ENCODE measurements at regions not wholly inside any gene's neighbourhood (a gene's known extent, or its start where the extent isn't known, plus 50 kb on each side); places are given as distances from the start of the nearest gene placed in this dataset.
A peak's percentile ranks its signal among the peaks of the same experiment; 100 is the strongest.
"Not testable (repeated sequence)": the region's sequence is repeated elsewhere in the genome, so short reads cannot be mapped to it uniquely, and the experiment has no call there.

DNA sequence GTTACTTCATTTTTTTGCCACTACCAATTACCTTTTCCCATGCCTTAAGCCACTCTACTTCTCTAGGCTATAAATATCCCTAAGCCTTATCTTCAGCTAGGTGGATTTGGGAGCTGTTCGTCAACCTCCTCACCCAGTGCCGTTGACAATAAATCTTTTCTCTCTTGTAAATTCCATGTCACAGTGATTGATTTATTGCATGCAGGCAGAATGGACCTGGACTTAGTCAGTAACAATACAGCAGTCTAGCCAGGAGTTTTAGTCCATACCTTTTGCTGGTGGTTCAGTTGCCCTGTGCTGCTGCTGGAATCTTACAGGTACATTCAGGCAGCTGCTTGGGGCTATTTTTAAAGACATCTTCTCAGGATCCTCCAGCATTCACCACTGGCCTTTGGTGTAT lies 350.5 kb upstream of the NRG3 start:
- Mint-ChIP-seq H3K4me1 (ENCODE audit: low read depth) (no peaks in the 10 kb centered on the region), H3K27ac (no peak overlapping the region), H3K9me3 (peaks cover 8% of the 10 kb centered on the region), H3K27me3 (no peaks in the 10 kb centered on the region), H3K36me3 (ENCODE audit: low read depth) (no peaks in the 10 kb centered on the region), H3K4me3 (no peak overlapping the region)

DNA sequence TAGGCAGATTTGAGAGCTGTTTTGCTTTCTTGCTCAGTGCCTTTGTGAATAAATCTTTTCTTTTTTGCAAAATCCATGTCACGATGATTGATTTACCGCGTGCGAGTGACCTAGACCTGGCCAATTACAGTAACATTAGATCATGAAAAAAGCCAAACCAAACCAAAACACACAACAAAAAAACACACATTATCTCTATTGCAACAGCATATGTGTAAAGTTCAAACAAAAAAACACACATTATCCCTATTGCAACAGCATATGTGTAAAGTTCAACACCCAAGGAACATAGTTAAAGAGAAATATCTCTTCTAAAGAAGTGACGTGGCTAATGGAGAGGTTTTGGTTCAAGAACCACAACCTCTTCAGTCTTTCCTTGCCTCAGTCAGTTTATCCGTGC lies 342.6 kb upstream of the NRG3 start:
- no peak overlapping the region for H3K4me3 Mint-ChIP-seq
- H3K9me3 Mint-ChIP-seq: peaks cover 10% of the 10 kb centered on the region
- no peaks in the 10 kb centered on the region for H3K4me1 Mint-ChIP-seq (ENCODE audit: low read depth)
- no peak overlapping the region for H3K27ac Mint-ChIP-seq
- no peaks in the 10 kb centered on the region for H3K27me3 Mint-ChIP-seq
- H3K36me3 Mint-ChIP-seq (ENCODE audit: low read depth): no peaks in the 10 kb centered on the region

DNA sequence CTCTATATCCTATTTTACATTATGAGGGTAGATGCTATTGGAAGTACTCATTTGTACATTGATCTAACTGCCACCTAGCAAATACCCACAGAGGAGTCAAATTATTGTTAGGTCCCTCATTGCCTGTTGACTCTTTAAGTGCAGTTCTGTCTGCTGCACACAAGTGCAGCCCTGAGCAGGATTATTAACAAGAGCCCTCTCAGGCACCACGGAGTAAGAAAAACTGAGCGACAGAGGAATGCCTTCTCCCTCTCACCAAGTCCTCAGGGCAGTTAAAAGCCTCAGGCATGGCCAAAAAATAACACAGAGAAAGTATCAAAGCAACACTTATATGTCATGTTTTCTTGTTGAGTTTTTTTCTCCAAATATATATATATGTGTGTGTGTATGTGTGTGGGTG lies 340.0 kb upstream of the NRG3 start:
- Mint-ChIP-seq H3K36me3 (ENCODE audit: low read depth) (no peaks in the 10 kb centered on the region), H3K27ac (no peak overlapping the region), H3K4me3 (no peak overlapping the region), H3K27me3 (no peaks in the 10 kb centered on the region), H3K9me3 (peaks cover 9% of the 10 kb centered on the region), H3K4me1 (ENCODE audit: low read depth) (no peaks in the 10 kb centered on the region)

DNA sequence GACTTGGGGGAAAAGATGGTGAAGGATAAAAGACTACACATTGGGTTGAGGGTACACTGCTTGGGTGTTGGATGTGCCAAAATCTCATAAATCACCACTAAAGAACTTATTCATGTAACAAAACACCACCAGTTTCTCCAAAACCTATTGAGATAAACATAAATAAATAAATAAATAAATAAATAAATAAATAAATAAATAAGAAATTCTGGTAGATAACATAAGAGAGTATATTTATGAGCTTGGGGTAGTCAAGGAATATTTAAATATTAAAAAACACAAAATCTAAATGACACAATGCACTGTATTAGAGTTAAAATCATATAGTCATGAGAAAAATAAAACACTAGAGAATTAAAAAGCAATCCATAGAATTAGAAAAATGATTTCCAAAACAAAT lies 333.5 kb upstream of the NRG3 start:
- Mint-ChIP-seq H3K9me3 (peaks cover 13% of the 10 kb centered on the region), H3K27me3 (no peaks in the 10 kb centered on the region), H3K4me3 (no peak overlapping the region), H3K27ac (no peak overlapping the region), H3K4me1 (ENCODE audit: low read depth) (no peaks in the 10 kb centered on the region), H3K36me3 (ENCODE audit: low read depth) (no peaks in the 10 kb centered on the region)

DNA sequence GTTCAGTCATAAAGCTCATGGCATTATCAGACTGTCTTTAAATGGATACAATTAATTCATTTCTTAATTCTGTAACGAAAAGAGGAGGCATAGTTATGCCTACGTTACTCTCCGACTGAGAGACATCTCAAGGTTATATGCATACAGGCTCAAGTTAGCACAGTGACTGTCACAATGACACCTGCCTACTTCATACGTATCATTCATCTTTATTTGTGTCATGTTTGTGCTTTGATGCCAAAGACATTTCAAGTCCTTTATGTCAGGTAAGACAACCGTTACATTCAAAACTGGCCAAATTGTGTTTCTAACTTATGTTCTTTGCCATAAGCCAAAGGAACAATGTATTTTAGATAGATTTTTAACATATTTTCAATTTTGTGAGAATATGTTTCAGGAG lies 328.8 kb upstream of the NRG3 start:
- H3K4me1 Mint-ChIP-seq (ENCODE audit: low read depth): no peaks in the 10 kb centered on the region
- H3K4me3 Mint-ChIP-seq: no peak overlapping the region
- peaks cover 25% of the 10 kb centered on the region for H3K9me3 Mint-ChIP-seq
- no peak overlapping the region for H3K27ac Mint-ChIP-seq
- no peaks in the 10 kb centered on the region for H3K27me3 Mint-ChIP-seq
- no peaks in the 10 kb centered on the region for H3K36me3 Mint-ChIP-seq (ENCODE audit: low read depth)

DNA sequence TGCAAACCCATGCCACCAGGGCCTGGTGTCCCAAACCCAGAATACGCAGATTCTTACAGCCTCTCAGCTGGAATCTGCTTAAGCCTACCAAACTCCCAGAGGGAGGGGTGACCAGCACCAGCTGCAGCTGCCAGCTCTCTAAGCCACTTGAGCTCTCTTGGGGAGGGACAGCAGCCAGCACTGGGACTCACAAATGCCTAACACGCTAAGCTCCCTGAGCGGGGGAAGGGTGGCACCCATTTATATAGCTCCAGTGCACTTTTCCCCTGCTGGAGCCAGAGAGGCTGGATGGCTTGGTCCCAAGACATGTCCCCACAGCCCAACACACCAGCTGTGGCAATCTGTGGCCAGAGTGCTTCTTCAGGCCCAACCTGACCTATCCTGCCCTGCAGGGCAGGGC lies 326.8 kb upstream of the NRG3 start:
- no peaks in the 10 kb centered on the region for H3K4me1 Mint-ChIP-seq (ENCODE audit: low read depth)
- H3K9me3 Mint-ChIP-seq: peaks cover 26% of the 10 kb centered on the region
- H3K36me3 Mint-ChIP-seq (ENCODE audit: low read depth): no peaks in the 10 kb centered on the region
- H3K27me3 Mint-ChIP-seq: no peaks in the 10 kb centered on the region
- H3K4me3 Mint-ChIP-seq: no peak overlapping the region
- no peak overlapping the region for H3K27ac Mint-ChIP-seq

GRCh38 chr10:81564143-81564542 lies 310.9 kb upstream of the NRG3 start:
- H3K36me3 Mint-ChIP-seq (ENCODE audit: low read depth): no peaks in the 10 kb centered on the region
- no peak overlapping the region for H3K27ac Mint-ChIP-seq
- peaks cover 8% of the 10 kb centered on the region for H3K9me3 Mint-ChIP-seq
- H3K27me3 Mint-ChIP-seq: no peaks in the 10 kb centered on the region
- no peak overlapping the region for H3K4me3 Mint-ChIP-seq
- no peaks in the 10 kb centered on the region for H3K4me1 Mint-ChIP-seq (ENCODE audit: low read depth)

GRCh38 chr10:81569488-81569887 lies 305.5 kb upstream of the NRG3 start:
- H3K9me3 Mint-ChIP-seq: peaks cover 5% of the 10 kb centered on the region

DNA sequence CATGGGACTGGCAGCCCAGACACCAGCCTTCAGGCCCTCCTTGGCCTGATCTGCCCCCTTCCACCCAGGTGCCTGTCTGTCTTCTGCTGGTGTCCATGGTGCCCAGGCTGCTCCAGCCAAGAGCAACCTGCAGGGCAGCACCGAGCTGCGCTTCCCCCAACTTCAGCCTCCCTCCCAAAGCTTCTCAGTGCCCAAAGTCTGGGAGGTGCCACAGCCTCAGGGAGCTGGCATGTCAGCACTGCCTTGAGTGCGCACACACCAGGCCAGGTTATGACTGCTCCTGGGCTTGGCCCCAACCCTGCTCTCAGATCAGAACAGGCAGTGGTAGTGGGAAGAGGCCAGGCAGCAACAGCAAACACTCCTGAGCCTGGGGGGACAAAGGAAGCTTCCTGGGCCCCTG lies 304.6 kb upstream of the NRG3 start:
- no peak overlapping the region for H3K4me3 Mint-ChIP-seq

More at GRCh38 chr10:81569488-81569887, 305.5 kb upstream of the NRG3 start:
- Mint-ChIP-seq H3K4me1 (ENCODE audit: low read depth) (no peaks in the 10 kb centered on the region), H3K27me3 (no peaks in the 10 kb centered on the region), H3K27ac (no peak overlapping the region), H3K36me3 (ENCODE audit: low read depth) (no peaks in the 10 kb centered on the region), H3K4me3 (no peak overlapping the region)

DNA sequence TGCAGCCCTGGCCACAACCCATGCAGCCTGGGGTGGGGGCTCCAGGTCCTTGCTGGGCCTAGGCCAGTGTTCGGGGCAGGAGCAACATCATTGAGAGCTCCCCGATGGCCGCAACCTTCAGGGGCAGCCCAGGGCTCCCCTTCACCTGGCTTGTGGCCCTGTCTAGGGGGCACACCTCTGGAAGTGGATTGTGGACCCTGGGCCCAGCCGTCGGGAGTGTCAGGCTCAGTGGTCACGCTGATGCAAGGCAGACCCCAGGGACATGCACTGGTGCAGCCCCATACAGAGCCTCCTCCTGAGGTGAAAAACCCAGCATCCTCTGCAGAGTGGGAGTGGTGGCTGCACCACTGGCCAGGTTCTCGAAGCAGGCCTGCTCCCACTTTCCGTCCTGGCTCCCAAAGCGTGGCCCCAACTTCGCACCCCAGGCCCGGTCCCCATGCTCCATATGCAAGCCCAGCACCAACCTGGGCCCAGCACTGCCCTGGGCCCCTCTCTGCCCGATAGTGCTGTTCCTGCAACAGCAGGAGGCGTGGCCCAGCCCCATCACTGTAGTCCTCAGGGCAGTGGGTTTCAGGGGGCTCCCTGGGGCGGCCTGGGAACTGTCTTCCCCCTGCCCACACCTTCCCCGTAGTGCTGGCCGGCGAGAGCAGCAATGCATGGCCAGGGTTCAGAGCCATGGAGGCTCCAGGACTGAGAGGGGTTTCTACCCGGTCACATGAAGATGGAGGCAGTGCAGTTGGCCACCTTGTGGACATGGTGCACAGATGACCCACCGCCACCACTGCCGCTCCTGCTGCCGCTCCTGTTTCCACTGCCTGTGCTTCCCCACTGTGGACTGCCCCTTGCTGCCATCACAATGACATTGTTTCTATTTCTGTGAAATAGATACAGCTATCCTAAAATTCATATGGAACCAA lies 303.9 kb upstream of the NRG3 start:
- Mint-ChIP-seq H3K27me3 (no peaks in the 10 kb centered on the region), H3K36me3 (ENCODE audit: low read depth) (no peaks in the 10 kb centered on the region), H3K4me3 (no peak overlapping the region), H3K27ac (no peak overlapping the region), H3K9me3 (peaks cover 9% of the 10 kb centered on the region), H3K4me1 (ENCODE audit: low read depth) (no peaks in the 10 kb centered on the region)

More for the DNA sequence above, 304.6 kb upstream of the NRG3 start:
- Mint-ChIP-seq H3K27me3 (no peaks in the 10 kb centered on the region), H3K9me3 (peaks cover 5% of the 10 kb centered on the region), H3K27ac (no peak overlapping the region), H3K4me1 (ENCODE audit: low read depth) (no peaks in the 10 kb centered on the region), H3K36me3 (ENCODE audit: low read depth) (no peaks in the 10 kb centered on the region)

DNA sequence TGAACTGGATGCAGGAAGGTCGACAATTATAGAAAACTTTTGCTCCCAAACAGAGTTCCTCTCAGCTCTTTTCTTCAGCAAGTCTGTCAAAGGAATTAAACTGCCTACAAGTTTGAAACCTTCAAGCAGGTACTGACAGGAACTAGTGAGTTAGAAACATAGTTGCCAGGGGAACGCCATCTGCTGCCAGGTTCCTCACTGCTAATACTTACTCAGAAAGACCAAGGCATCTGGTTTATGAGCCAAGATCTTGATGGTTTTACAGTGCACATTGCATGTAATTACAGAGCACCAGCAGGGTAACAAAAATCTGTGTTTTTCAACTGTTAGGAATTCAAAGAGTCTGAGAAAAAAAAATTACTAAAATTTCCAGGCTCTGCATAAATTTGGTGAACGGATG lies 300.0 kb upstream of the NRG3 start:
- no peaks in the 10 kb centered on the region for H3K4me1 Mint-ChIP-seq (ENCODE audit: low read depth)
- H3K27me3 Mint-ChIP-seq: no peaks in the 10 kb centered on the region
- H3K9me3 Mint-ChIP-seq: peaks cover 13% of the 10 kb centered on the region
- H3K27ac Mint-ChIP-seq: no peak overlapping the region
- H3K4me3 Mint-ChIP-seq: no peak overlapping the region
- no peaks in the 10 kb centered on the region for H3K36me3 Mint-ChIP-seq (ENCODE audit: low read depth)

DNA sequence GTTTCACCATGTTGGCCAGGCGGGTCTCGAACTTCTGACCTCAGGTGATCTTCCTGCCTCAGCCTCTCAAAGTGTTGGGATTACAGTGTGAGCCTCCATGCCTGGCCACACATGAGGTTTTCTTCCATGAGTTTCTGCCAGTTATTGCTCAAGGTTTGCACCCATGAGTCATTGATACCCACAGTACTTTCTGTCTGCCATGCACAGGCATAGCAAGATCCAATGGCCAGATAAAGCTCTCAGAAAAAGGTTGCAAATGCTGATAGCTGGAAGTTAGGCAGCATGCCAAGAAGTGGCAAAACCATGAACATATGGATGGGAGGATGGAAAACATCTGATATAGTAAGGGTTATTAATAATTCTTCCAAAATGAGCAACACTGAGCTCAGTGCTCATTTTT lies 298.7 kb upstream of the NRG3 start:
- no peaks in the 10 kb centered on the region for H3K4me1 Mint-ChIP-seq (ENCODE audit: low read depth)
- H3K36me3 Mint-ChIP-seq (ENCODE audit: low read depth): no peaks in the 10 kb centered on the region
- no peak overlapping the region for H3K4me3 Mint-ChIP-seq
- no peak overlapping the region for H3K27ac Mint-ChIP-seq
- no peaks in the 10 kb centered on the region for H3K27me3 Mint-ChIP-seq
- H3K9me3 Mint-ChIP-seq: peaks cover 13% of the 10 kb centered on the region

GRCh38 chr10:81594991-81595390 lies 280.0 kb upstream of the NRG3 start:
- no peaks in the 10 kb centered on the region for H3K27me3 Mint-ChIP-seq
- H3K27ac Mint-ChIP-seq: peak overlapping the region; percentile 6
- H3K36me3 Mint-ChIP-seq (ENCODE audit: low read depth): no peaks in the 10 kb centered on the region
- peaks cover 21% of the 10 kb centered on the region for H3K9me3 Mint-ChIP-seq
- no peak overlapping the region for H3K4me3 Mint-ChIP-seq
- H3K4me1 Mint-ChIP-seq (ENCODE audit: low read depth): no peaks in the 10 kb centered on the region

DNA sequence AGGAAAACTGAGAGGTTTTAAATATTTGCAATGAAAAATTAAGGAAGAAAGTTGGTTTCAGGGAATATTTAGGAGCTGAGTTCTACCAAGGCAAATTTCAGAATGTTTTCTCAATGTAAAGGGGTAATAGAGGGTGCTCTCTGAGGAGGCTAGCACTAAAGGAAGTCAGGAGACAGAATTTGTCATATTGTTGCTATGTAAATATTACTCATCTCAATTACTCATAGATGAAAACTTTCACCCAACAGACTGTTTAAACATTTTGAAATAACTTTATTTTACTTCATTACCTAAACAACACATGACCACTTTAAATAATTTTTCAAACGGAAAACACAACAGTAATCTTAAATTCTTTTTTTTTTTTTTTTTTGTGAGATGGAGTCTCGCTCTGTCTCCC lies 274.8 kb upstream of the NRG3 start:
- H3K36me3 Mint-ChIP-seq (ENCODE audit: low read depth): no peaks in the 10 kb centered on the region
- H3K4me1 Mint-ChIP-seq (ENCODE audit: low read depth): no peaks in the 10 kb centered on the region
- peaks cover 6% of the 10 kb centered on the region for H3K9me3 Mint-ChIP-seq
- H3K4me3 Mint-ChIP-seq: no peak overlapping the region
- H3K27ac Mint-ChIP-seq: no peak overlapping the region
- no peaks in the 10 kb centered on the region for H3K27me3 Mint-ChIP-seq

DNA sequence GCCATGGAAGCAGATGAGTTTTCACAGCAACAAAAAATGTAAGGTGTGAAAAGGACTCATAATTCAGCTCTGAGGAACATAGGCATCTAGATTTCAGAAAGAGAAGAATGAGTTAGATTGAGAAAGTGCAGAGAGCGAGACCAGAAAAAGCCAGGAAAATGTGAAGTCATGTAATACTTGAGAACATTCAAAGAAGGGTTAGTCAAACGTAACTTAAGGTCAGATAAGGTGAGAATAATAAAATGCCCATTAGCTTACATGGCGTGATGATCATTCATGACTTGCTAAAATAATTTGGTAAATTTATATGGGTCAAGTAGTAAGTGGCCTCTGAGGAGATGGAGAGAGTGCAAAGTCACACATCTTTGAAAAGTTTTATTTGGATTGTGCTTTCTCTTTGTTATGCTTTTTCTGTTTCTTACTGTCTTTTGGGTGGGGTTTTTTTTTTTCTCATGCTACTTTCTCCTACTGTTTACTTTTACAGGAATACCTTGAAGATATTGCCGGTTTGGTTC lies 271.8 kb upstream of the NRG3 start:
- no peaks in the 10 kb centered on the region for H3K36me3 Mint-ChIP-seq (ENCODE audit: low read depth)
- H3K4me1 Mint-ChIP-seq (ENCODE audit: low read depth): no peaks in the 10 kb centered on the region
- no peak overlapping the region for H3K27ac Mint-ChIP-seq
- peaks cover 5% of the 10 kb centered on the region for H3K9me3 Mint-ChIP-seq
- H3K27me3 Mint-ChIP-seq: no peaks in the 10 kb centered on the region
- no peak overlapping the region for H3K4me3 Mint-ChIP-seq

- not testable (repeated sequence) for H3K4me3 Mint-ChIP-seq; H3K27me3 Mint-ChIP-seq; H3K4me1 Mint-ChIP-seq (ENCODE audit: low read depth); H3K36me3 Mint-ChIP-seq (ENCODE audit: low read depth); H3K27ac Mint-ChIP-seq
- H3K9me3 Mint-ChIP-seq: peaks cover 11% of the 10 kb centered on the region
Observed at GRCh38 chr10:81644485-81644884, 230.5 kb upstream of the NRG3 start.
